ENCODE measurements at regions not wholly inside any gene's neighbourhood (a gene's known extent, or its start where the extent isn't known, plus 50 kb on each side); places are given as distances from the start of the nearest gene placed in this dataset.

- TF ChIP-seq CTCF (IDR thresholded peaks at IDR 0.05; ENCODE audit: low read depth, low read length, poor library complexity, severe bottlenecking) (no peak), EZH2phosphoT487 (IDR thresholded peaks at IDR 0.05; ENCODE audit: borderline replicate concordance, low read length) (no peak)
Measured at GRCh38 chr5:57817001-57817453, 334.4 kb upstream of the ACTBL2 start.

Measured in DOHH2 (cell line).